NCI-H524 treated with DMSO at 0.1 percent for 48 hours (cell line): ENCODE measurements at regions not wholly inside any gene's neighbourhood (a gene's known extent, or its start where the extent isn't known, plus 50 kb on each side); places are given as distances from the start of the nearest gene placed in this dataset.
"Not testable (repeated sequence)": the region's sequence is repeated elsewhere in the genome, so short reads cannot be mapped to it uniquely, and the experiment has no call there.

ENCODE experiments used
- DNase-seq: peaks from one replicate; lab custom pipeline; 2025; lab: John Stamatoyannopoulos, UW

GRCh38 chr3:106820726-106821362 is 556.4 kb upstream of the CCDC54 start:
- DNase-seq, result no peak

DNA sequence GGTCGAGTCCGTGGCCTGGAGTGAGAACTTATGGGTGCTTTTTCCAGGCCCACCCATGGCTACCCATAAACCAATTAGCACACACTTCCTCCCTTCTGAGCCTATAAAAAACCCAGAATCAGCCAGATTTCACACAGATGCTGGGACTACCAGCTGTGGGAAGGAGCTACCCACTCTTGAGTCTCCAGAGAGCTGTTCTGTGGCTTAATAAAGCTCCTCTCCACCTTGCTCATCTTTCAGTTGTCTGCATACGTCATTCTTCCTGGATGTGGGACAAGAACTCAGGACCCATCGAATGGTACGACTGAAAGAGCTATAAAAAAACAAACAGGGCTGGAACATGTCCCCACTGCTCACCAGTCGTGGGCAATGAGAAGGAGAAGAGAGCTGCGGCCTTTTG is 555.4 kb upstream of the CCDC54 start:
- DNase-seq, result no peak

- DNase-seq, result no peak
Measured at GRCh38 chr3:106822204-106822603, 555.0 kb upstream of the CCDC54 start.

DNA sequence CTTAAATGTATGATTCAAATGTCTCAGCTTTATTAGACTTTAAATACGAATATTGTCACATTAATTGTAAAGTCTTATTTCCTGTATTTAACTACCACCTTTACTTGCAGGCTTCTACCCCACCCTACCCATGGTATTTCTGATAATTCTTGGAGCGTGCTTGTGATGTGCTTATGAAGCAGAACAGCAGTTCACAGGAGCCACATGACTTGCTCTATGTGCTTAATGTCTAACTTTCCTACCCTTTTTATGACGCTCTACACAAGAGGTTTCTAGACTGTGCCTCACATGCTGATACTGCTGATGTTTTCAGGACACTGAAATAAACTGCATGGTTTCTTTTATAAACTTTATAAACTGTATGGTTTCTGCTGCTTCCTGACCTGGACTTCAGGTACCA is 553.5 kb upstream of the CCDC54 start:
- DNase-seq, result no peak

GRCh38 chr3:106824856-106825255 is 552.4 kb upstream of the CCDC54 start:
- DNase-seq, result no peak

GRCh38 chr3:106825962-106826605 is 551.2 kb upstream of the CCDC54 start:
- no peak for DNase-seq

- no peak for DNase-seq
Measured at GRCh38 chr3:106826791-106827311, 550.4 kb upstream of the CCDC54 start.

GRCh38 chr3:106827515-106828213 is 549.6 kb upstream of the CCDC54 start:
- DNase-seq, result no peak

DNA sequence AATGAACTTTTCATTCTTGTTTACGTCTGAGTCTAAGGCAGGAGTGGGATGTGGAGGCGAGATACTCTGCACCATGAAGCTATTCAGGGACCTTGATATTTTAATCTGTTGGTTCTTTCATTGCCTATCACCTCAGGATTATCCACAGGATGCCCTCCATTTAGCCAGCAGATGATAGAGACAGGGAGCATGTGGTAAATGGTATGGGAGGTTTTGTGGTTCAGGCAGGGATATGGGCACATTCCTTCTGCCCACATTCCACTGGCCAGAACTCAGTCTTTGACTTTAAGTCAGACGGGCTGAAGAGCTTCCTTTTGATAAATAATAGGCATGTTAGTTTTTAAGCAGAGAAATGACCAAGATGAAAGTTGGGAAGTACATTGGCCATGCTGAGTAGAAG is 548.0 kb upstream of the CCDC54 start:
- DNase-seq, result no peak

- no peak for DNase-seq
Measured at GRCh38 chr3:106830334-106830733, 546.9 kb upstream of the CCDC54 start.

DNA sequence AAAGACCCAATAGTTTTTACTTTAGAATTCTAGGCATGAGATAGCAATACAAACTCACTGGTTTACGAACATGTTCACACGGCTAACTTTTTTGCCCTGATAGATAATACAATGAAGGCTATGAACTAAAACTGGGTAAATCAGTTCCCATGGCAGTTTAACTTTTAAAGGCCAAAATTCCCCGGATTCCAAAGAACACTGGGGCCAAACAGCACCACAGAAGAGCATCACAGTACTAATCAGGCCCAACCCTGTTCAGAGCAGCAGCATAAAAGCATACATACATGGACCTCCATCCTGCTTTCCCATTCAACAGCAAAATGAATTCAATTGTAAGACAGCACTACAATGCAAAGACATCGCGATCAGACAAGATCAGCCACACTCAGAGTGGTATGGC is 540.3 kb upstream of the CCDC54 start:
- no peak for DNase-seq

DNA sequence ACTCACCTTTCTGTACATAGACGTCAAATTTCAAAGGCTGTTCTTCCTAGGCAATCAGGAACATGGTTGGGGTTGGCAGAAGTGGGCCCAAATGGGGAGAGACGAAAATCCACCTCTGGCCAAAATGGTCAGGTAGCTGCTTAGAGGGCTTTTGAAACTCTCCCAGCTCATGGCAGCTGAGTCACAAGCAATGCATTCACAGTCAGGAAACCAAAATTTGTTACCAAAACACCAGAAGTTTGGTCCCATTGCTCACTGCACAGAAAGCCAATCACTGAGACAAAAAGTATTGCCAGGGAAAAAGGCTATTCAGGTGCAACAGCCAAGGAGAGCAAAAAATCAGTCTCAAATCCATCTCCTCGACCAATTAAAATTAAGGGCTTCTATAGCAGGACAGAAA is 539.6 kb upstream of the CCDC54 start:
- no peak for DNase-seq

DNA sequence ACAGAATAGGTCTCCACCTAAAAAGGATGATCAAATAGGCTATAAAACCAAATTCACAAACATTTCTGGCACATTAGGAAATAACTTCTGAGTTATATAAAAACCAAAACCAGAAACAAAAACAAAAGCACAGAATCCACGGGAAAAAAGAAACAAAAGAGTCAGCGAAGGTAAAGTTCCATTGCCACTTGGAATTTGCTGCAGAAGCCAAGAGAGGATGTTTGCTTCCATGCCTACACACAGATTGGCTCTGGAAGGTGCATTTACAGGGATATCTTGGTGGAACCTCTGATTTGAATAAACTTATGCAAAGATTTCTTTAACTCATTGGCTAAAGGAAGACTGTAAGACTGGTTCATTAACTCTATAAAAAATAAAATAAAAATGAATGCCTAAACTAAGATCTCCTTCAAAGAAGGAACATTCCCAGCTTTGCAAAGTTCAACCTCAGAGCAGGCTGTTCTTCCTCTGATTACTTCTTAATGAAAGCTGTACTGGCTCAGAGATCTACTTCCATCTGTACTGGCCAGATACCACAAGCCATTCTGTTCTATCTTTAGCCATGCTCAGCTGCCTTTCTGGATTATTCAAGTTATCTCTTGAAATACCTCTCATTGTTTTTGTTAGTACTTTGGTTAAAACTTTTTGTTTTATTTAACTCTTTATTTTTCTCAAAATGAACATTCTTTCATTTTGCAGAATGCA is 537.5 kb upstream of the CCDC54 start:
- no peak for DNase-seq

DNA sequence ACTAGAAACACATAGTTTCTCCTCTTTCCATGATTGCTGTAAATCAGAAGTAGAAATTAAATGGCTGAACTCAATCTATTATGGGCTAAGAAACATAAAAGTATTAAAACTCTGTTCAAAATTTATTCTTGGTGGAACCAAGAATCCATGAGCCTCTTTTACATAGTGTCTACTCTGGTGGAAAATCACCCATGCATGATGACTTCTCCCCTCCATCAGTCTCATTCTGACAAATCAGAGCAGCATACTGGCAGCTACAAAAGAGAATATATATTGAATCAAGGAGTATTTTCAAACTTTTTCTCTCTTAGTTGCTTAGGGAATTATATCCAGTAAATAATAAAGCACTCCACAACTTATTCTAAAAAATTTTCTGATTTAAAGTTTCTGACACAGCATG is 536.9 kb upstream of the CCDC54 start:
- DNase-seq, result no peak

DNA sequence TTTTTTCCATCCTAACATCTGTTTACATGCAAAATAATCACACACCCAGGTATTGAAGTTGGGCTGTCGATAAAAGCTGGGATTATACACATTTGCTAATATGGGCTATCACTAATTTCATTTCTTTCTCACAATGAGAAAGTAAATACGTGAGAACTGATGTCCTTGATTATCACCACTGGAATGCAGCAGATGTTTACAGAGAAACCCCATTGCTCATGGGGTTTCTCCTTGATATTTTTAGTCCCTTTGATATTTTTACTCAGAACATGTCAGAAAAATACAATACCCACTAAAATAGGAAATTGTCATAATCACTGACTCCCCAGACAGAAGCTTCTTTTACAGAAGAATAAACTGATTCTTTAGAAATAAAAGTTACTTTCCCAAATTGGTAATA is 535.1 kb upstream of the CCDC54 start:
- DNase-seq, result no peak

- no peak for DNase-seq
Measured at GRCh38 chr3:106844638-106845037, 532.6 kb upstream of the CCDC54 start.

- DNase-seq, result no peak
Measured at GRCh38 chr3:106848099-106848498, 529.1 kb upstream of the CCDC54 start.

GRCh38 chr3:106850437-106850836 is 526.8 kb upstream of the CCDC54 start:
- DNase-seq, result no peak

- DNase-seq, result not testable (repeated sequence)
Measured at GRCh38 chr3:106858321-106858720, 518.9 kb upstream of the CCDC54 start.

DNA sequence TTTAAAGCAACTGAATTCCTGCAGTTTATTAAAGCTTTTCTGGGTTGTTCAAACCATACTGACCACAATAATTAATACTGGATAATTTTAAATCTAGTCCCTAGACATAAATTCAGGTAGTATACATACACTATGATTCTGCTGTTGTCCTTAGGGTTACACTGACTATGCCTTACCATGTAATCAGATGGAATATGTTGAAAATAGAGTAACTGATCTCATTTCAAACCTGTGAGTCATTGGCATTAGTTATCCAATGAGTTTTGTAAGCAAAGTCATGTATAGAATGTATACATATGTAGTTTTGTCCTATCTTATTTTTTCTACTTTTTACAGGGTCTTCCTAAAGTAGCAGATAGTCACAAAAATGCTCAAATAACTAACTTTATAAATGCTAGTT is 517.1 kb upstream of the CCDC54 start:
- DNase-seq, result no peak

GRCh38 chr3:106862067-106862466 is 515.2 kb upstream of the CCDC54 start:
- DNase-seq, result peak; percentile 5

- no peak for DNase-seq
Measured at GRCh38 chr3:106877627-106878026, 499.6 kb upstream of the CCDC54 start.

DNA sequence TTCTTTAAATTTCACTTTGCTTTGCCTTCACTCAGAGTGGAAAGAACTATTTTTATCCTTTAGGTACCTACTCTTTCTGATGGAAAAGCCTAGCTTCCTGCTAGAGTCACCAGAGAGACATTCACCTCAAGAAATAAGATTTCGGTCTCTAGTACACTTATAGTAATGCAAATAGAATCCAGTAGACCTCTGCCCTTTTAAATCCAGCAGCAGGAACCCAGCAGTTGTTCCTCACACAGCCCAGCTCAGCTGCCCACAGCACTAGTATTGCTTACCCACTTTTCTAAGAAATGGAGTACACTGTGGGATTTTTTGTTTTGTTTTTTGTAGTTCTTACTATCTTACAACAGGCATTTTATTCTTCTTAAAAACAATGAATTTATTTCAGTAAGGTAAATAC is 497.0 kb upstream of the CCDC54 start:
- DNase-seq, result no peak
